Activated CD8-positive, alpha-beta memory T cell treated with anti-CD3 and anti-CD28 coated beads for 24 hours (primary cell): ENCODE measurements at regions not wholly inside any gene's neighbourhood (a gene's known extent, or its start where the extent isn't known, plus 50 kb on each side); places are given as distances from the start of the nearest gene placed in this dataset.

Experiments
- DNase-seq: peaks from one replicate; pipeline ENCODE4 v3.0.0-alpha.2; 2020

DNA sequence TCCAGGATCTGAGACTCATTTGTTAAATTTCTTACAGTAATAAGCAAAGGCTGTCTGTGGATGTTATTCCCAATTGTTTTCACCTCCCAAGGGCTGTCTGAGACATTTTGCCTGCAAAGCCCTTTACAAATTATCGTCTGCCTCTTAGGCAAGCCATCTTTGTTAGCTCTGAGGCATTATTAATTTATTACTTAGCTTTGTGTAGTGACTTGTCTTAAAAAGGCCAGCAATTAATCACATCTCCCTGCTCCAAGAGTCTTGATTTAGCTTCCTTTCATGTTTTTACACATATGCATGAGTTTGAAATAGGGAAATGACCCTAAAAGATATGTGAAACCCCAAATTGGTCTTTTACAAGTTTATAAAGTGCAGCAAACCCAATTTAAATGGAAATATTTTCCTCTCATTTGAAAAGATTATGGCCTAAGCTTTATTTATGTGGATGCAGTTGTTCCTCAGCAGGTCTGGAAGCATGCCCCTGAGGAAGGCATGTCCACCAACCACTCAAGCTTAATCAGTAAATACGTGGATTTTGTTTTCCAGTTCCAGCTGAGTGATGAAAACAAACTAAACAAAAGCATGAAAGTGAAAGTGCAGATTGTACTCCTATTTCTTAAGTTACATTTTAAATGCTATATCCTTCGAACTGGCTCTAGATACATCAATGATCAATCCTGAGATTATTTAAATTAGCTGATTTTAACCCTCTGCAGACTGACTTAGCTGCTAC is 173.6 kb upstream of the LNX1 start:
- DNase-seq = no peak

DNA sequence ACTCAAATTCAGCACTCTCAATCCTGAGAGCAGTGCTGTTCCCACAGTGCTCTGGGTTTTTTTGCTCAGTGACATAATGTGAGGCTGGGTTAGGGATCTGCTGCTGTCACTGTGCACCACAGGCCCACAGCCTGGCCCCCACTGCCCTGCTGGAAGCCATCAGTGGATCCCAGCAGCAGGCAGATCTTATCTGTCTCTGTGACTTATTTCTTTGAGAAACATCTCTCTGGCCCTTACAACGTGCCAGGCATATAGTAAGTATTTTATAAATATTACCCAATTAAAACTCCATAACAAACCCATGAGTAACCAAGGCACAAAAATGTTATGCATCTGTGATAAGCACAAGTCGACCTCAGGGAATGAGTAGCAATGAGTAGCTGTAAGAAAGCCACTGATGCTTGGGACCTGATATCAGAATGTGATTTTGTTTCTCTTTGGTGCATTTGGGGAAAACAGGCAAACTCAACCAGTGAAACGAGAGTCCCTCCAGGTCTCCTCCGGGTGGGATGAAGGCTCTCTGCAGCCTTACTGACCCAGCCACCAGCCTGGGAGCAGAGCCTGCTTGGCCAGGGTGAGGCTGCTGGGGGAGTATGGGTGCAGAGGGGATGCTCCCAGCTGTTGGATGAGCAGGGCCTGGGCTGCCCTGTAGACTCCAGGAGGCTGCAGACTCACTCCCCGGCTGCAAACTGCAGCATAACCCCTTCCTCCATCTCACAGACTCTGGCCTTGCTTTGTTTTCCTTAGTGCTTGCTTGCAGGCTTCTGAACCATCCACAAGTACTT is 172.7 kb upstream of the LNX1 start:
- no peak for DNase-seq

DNA sequence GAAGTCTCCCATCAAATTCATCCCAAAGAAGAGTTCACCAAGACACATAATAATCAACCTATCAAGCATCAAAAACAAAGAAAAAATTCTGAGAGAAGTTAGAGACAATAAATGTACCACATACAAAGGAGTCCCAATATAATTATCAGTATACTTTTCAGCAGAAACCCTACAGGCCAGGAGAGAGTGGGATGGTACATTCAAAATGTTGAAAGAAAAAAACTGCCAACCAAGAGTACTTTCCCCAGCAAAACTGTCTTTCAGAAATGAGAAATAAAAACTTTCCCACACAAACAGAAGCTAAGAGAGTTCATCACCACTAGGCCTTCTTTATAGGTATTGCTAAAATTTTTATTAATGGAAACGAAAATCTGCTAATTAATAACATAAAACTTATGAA is 164.4 kb upstream of the LNX1 start:
- no peak for DNase-seq

DNA sequence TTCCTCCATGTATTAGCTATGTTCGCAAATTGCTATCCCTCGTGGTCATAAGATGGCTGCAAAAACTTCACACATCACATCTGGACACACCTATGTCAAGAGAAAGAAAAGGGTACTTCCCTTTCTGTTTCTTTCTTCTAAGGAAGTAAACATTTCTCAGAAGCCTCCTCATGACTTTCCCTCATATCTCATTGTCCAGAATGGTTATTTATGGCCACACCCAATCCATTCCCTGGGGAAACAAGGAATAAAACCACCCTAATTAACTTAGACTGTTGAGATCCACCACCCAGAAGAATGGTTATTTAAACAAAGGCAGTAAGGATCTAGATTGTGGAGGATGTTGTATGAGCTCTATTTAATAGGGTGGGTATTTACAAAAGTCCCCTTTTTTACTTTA is 160.8 kb upstream of the LNX1 start:
- DNase-seq = no peak

DNA sequence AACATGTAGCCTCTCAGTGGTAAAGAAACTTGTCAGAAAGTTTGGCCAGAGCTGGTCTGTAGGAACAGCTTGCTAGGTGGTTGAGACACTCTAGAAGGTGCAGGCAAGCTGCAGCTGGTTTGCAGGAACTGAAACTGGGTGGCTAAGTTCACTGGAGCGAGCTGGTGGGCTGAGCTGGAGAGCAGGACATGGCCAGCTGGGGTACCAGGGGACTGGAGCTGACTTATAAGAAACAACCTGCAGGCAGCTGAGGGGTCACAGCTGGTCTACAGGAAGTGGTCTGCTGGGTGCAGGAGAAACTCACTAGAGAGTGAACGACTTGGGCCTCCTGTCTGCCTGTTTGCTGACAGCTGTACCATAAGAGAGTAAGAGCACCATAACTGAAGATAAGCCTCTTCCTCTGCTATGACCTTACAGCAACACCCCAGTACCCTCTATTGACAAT is 157.1 kb upstream of the LNX1 start:
- no peak for DNase-seq

DNA sequence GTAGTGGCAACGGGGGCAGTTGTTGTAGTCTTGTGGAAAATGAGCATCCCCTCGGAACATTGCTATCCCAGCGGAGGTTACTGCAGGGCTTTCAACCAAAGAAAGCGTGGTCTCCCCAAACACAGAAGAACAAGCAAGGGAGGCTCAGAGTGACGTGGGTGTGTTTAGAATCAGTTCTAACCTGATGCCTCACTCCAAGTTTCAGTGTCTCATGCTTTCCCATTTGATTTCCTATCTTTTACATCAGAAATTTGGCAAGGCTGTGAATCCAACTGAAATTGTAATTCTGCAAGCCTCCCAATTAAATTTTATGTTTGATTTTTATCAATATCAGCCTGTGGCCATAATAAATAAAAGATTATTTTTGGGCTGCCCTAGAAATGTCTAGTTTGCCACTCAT is 156.1 kb upstream of the LNX1 start:
- DNase-seq = no peak

DNA sequence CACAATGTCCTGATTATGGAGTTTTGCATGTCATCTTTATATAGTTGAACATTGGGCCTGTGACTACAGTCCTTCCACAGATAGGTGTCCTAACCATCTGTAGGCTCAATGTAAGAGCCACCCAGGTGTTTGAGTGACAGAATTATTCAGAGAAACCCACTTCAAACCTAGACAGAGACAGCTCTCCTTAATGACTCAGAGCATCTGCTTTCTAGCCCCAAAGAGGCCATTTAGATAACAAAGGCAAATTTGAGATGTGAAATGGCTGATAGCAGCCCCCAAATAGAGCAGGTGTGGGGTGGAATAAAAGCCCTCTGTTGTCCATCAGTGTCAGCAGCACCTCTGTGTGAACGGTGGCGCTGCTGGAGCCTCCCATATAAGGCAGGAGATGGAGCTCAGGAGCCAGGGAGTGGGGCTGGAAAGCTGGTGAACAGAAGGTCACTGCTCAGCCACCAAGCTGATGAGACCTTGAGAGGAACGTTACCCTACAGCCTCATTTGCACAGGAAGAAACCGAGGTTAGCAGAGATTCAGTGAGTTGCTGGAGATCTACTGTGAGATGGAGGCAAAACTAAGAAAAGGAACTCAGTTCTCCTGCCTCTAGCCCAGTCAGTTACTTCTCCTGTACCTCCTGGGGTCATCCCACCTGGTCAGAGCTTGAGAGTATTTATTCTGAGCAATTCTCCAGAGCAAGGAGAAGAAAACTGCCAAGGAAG is 153.3 kb upstream of the LNX1 start:
- no peak for DNase-seq

DNA sequence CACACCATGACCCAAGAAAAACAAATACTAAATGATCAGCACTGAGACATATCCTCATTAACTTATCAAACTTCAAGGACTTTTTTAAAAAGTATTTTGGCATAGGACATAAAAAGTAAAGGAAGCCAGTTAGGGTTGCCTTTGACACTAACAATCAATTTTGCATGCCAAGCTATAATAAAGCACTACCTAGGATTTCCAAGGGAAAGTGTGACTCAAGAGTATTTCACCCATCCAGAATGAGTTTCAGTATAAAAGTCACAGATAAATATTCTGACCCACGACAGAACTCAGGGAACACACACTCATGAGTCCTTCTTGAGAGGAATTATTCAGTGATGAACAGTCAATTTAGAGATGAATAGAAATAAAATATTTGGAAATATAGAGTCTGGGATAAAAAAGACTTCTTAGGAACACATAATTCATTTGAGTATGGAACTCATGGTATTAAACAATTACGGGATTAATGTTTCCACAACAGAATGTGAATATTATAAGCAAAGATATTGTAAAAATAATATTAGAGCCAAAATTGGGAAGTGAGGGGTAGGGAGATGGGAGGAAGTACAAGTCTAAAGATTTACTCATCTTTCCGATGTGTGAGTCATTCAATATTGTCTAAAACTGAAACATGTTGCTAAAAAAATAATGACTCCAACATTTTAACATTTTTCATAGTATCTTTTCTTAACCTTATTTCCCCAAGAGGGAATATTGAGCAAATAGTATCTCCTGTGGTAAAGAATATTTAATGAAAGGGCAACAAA is 143.5 kb upstream of the LNX1 start:
- no peak for DNase-seq

DNA sequence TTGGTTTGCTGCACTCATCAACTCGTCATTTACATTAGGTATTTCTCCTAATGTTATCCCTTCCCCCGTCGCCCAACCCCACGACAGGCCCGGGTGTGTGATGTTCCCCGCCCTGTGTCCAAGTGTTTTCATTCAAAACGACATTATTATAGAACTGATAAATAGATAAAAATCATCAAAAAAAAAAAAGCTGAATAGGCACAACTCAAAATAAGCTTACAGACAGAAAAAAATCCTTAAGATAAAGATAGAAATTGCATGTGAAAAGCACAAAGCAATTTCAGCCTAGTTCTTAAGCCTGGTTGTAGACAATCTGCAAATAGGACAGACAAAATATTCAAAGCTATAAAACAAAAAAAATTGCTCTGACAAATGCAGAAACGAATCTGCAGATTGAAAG is 142.9 kb upstream of the LNX1 start:
- no peak for DNase-seq

DNA sequence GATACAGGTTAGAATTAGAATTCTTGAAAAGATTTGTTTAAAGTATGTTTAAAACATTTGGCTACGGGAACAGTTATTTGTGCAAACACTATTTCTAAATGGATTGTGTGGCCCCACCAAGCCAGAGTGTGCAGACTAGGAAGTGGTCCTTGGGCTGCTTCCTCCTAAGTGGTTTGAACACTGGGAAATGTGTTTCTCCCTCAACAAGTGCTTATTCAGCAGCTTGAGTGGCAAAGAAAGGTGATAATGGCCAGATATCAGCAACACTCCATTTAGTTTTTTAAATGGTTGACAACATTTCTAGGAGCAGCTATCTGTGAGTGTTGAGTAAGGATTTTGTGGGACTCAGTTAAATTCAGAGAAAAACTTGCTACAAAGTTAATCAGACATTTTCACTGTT is 141.4 kb upstream of the LNX1 start:
- DNase-seq = no peak

DNA sequence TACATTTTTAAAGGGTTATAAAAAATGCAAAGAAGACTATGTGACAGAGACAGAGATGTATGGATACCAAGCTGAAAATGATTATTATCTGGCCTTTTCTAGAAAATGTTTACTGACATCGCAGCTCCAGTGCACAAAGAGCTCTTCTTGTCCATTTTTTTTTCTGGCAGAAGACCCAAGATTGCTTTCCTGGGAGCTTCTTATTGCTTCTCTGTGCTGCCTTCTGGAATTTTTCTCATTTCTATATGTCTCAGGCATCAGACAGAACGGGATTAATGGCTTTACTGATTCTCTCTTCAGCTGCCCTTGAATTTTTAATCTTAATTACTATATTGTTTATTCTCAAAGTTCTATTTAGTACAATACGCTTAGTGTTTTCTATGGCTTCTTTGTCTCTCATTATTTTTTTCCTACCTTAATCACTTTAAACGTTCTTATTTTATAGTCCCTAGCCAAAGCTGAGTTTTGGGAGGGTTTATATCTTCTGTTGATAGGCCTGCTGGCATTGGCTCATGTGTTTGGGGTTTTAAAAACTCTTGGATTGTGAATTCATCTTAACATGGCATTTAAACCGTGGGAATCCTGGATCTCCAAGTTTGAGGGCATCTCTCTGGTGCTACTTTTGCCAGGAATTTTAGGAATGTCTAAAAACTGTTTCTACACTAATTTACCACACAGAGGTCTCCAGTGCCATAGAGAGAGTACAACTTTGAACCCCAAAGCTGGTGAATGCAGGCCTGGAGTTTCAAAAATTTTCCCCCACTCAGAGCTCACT is 138.9 kb upstream of the LNX1 start:
- DNase-seq = no peak

DNA sequence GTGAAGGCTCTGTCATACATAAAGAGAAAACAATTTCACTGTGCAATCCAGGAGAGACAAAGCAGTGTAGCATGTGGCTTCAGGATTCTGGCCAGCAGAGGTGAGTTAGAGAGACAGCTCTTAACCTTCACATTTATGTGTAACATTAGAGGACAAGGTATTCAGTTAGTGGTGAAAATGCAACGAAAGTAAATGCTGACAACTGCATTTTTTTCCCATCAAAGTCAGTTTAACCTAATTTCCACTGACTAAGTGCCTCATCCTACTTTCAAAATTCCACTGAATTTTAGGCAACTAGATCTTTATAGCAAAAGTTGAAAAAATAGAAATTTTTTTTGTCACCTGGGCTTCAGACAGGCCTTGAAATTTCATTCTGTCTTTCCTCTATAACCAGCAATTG is 130.8 kb upstream of the LNX1 start:
- no peak for DNase-seq

DNA sequence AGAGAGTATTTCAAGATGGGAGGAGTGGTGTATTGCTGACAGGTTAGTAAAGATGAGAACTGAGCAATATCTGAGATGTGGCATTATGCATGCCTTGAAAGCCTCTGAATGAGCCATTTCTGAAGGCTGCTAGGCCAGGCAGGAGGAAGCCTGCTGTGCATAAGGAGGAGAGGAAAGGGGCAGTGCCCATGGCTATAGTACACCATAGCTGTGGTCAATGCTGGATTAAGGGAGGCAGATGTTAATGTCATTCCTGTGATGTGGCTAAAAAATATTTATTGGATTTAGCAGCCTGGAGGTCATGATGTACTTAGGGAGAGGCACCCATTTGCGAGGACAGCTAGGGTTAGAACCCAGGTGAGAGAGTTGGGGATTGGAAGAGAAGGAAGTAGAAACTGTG is 130.0 kb upstream of the LNX1 start:
- no peak for DNase-seq

DNA sequence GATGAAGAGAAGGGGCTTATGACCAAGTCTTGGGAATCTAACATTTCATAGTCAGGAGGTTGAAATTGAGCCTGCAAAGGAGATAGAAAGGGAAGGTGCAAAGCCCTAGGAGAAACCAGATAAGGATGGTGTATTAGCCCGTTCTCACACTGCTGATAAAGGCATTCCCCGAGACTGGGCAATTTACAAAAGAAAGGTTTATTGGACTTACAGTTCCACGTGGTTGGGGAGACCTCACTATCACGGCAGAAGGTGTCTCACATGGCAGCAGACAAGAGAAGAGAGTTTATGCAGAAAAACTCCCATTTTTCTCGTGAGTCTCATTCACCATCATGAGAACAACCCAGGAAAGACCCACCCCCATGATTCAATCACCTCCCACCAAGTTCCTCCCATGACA is 129.5 kb upstream of the LNX1 start:
- DNase-seq = no peak

DNA sequence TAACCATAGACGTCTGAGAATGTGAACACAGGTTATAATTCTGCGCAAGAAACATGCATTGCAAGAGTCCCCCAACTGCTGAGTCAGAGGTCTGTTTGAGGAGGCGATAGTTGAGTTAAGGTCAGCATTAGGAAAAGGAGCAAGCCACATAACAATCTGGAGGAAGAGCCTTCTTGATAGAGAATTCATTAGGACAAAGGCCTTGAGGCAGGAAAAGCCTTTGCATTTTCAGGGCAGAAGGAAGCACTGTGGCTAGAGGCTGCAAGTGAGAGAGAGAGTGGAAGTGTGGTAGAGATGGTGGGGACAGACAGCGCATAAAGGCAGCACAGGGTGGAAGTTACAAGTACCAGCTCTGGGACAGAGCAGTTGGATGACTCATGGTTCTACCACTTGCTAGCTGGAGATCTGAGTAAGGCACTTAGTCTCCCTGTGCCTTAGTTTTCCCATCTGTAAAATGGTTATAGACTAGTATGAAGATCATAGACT is 125.8 kb upstream of the LNX1 start:
- no peak for DNase-seq

DNA sequence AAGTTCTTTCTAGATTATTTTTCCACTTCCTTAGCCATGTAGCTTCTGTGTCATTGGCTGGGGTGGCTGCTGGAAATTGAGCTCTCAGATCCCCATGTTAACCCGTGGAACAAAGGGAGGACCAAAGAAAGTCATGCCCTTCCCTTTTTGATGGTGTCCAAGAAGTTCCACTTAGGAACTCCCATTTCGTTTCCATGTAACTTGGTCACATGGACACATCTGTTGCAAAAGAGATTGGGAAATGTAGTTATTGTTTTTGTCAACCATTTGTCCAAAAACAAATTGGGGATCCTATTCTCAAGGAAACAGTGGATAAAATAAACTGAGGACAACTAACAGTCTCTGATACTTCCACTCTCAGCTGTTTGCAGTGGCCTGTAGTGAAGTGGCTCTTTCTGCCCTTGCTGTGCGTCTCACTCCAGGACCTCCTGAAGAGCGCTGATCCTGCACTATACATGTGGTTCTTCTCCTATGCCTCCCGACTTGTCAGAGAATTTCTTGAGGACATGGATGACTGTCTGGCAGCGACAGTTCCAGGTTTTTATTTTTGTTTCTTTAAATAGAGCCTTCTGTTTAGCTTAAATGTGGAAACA is 125.3 kb upstream of the LNX1 start:
- no peak for DNase-seq

DNA sequence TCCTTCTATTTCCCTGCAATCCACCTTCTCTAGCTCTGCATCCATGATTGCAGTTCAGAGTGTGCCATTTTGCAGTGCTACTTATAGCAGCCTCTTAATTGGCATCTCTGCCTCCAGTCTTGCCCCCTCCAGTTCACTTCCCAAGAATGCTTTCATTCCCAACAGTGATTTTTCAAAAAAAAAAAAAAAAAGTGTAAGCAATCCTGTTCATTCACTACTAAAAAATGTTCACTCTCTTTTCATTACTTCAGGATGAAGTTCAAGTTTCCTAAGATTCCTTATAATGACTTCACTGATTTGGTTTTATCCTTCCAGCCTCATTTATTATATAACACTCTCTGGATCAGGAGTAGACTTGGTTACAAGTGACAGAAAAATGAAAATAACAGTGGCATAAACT is 124.7 kb upstream of the LNX1 start:
- DNase-seq = no peak

DNA sequence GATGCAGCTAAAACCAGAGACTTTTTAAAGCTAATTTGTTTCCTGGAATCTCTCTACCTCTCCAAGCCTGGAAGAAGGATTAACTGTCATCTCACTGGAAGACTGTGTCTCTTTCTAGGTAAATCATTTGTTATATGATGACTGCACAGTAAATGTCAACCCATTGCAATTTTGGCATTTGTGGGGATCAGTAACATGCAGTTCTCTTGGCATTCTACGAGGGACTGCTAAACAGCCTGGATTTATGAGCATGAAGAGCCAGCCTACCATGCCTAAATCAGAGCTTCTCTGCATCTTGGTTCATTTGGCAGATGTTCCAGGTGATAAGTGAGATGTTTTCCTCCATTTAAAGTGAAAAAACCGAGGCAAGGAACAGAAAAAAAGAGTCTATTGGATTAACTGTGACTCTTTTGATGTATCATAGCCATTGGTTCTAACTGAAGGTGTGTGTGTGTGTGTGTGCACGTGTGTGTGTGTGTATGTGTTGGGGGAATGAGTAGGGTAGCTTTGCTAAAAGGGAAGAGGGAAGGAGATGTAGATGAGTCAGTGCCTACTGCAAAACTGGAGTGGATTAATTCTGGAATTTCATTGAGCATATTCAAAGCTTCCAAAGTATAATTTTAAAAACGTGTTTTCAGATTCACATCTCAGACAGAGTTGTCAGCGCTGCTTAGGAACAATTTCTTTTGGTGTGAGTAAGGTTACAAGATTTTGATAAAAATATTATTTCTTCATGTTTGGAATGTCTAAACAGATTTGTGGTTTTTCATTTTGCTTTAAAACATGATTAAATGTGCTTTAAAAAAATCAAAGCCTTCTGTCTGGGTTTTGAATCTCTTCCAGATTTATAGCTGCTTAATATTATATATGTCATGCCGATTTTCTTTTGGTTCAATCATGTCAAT is 123.2 kb upstream of the LNX1 start:
- no peak for DNase-seq

DNA sequence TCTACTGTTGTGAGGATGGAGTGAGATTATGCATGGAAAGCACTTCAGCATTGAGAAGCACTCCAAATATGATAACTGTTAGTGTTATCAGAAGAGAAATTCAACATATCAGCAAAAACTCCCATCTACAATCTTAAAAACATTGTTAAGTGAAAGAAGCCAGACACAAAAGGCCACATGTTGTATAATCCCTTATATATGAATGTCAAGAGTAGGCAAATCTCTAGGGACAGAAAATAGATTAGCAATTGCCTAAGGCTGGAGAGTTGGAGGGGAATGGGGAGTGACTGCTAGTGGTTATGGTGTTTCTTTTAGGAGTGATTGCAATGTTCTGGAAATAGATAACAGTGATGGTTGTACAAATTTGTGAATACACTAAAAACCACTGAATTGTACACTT is 122.5 kb upstream of the LNX1 start:
- DNase-seq = no peak

DNA sequence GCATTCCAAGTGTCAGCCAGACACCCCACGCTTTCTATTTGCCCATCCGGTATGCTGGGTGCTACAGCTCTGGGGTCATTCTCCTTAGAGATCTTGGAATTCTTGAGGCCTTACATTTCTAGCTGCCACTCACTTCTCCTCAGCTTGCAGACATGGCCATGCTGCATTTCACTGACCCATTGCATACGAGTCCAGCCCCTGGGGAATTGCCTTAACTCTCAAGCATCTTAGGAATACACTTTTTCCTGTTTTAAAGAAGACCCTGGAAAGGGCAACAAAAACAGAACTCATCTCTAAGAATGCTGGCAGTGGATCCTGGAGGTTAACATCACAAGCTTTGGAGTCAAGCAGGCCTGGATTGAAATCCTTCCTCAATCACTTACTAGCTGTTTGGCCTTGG is 122.0 kb upstream of the LNX1 start:
- no peak for DNase-seq
